ENCODE measurements at regions not wholly inside any gene's neighbourhood (a gene's known extent, or its start where the extent isn't known, plus 50 kb on each side); places are given as distances from the start of the nearest gene placed in this dataset.

GRCh38 chr11:116134450-116134849, 630.2 kb upstream of the CADM1 start:
- TF ChIP-seq CTCF (conservative IDR thresholded peaks at IDR 0.05 in 1 of 2, IDR thresholded peaks at IDR 0.05 in 1 of 2; ENCODE audit: extremely low read depth in 1 of 2, insufficient read depth in 1 of 2, low read depth in 1 of 2, low read length in 2 of 2) (no peak), EZH2 (IDR thresholded peaks at IDR 0.05; ENCODE audit: borderline replicate concordance, low read length) (no peak)

Data from mammary epithelial cell (primary cell).